ENCODE measurements at regions not wholly inside any gene's neighbourhood (a gene's known extent, or its start where the extent isn't known, plus 50 kb on each side); places are given as distances from the start of the nearest gene placed in this dataset.

DNA sequence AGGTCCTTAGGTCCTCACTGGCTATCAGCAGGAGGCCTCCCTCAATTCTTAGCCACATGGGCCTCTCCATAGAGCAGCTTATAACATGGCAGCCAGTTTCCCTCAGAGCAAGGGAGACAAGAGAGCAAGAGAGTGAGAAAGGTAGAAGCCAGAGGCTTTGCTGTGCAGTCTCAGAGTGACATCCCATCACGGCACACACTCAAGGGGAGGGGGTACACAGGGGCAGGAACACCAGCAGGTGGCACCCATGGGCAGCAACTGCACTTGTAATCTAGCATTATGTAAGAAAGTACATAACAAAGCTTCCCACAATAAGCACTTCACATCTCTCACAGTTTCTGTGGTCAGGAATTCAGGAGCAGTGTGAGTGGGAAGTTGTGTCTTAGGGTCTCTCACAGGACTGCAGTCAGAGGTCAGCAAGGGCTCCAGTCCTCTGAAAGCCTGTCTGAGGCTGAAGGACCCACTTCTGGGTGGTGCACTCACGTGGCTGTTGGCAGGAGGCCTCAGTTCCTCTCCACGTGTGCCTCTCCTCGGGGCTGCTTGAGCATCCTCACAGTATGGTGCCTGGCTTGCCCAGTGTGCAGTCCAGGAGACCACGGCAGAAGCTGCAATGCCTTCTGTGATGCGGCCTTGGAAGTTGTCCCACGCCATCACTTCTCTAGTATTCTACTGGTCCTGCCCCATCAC, 159.4 kb downstream of the OAT start:
- no peaks in the 10 kb centered on the region for H3K4me1 ChIP-seq (ENCODE audit: insufficient read depth, low read length)
- no peaks in the 10 kb centered on the region for H3K9me3 ChIP-seq (ENCODE audit: low read depth, low read length)
- H3K27me3 ChIP-seq (ENCODE audit: insufficient read depth, low read length) = no peaks in the 10 kb centered on the region
- H3K4me3 ChIP-seq (ENCODE audit: low read length) = no peak overlapping the region

DNA sequence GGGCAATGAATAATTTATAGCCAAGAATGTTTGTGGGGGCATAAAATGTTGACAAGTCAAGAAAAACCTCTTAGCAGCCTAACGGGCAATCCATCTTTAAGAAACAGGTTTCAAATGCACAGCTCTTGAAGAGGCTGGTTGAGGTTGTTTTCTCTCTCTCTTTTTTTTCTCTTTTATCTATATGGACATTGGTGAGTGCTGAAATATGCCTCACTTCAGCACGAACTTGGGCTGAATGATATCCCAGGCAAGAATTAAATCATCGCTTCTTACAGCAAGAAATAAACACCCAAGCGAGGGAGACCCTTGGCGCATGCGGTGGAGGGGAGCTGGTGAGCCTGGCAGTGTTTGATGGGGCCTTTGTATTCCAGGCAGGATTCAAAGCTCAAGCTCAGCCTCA, 160.9 kb downstream of the OAT start:
- H3K9me3 ChIP-seq (ENCODE audit: low read depth, low read length) = no peaks in the 10 kb centered on the region
- H3K27me3 ChIP-seq (ENCODE audit: insufficient read depth, low read length) = no peaks in the 10 kb centered on the region
- no peak overlapping the region for H3K4me3 ChIP-seq (ENCODE audit: low read length)
- H3K4me1 ChIP-seq (ENCODE audit: insufficient read depth, low read length) = peaks cover 10% of the 10 kb centered on the region

DNA sequence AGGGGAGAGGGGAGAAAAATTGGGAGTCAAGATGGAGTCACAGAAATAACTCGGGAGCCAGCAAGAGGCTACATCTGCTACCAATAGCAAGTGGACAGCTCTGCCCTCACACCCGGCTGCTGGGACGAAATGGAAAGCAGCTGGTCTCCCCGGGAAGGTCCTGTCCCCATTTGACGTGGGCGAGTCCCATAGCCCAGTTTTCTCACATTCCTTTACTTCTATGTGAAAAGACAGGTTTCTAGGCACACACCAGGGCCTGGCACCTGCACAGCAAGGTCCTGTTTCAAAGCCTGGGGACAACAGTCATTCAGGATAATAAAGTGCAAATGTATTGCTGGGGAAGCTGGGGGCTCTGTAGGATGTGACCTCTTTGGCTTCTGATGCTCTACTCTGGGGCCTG, 162.6 kb downstream of the OAT start:
- H3K9me3 ChIP-seq (ENCODE audit: low read depth, low read length) = no peaks in the 10 kb centered on the region
- no peaks in the 10 kb centered on the region for H3K27me3 ChIP-seq (ENCODE audit: insufficient read depth, low read length)
- H3K4me3 ChIP-seq (ENCODE audit: low read length) = no peak overlapping the region
- H3K4me1 ChIP-seq (ENCODE audit: insufficient read depth, low read length) = peaks cover 26% of the 10 kb centered on the region

DNA sequence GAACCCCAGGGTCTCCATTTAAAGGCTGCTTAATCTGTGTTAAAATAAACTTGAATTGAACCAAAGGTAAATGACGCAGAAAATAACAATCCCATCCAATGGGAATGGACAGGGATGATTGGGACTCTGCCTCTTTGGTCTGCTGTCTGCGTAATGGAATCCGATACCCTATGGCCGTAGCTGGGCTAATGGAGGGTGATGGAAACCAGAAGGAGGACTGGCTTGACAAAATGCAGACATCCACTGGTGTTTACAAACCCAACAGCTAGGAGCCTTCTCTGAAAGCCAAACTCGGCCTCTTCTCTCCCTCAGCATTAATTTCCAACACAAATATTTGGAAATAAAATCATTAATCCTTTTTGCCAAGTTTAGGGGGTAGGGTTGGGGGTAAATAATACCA, 162.2 kb upstream of the CHST15 start:
- H3K4me1 ChIP-seq (ENCODE audit: insufficient read depth, low read length) = peaks cover 32% of the 10 kb centered on the region
- no peak overlapping the region for H3K4me3 ChIP-seq (ENCODE audit: low read length)
- no peaks in the 10 kb centered on the region for H3K9me3 ChIP-seq (ENCODE audit: low read depth, low read length)
- no peaks in the 10 kb centered on the region for H3K27me3 ChIP-seq (ENCODE audit: insufficient read depth, low read length)

DNA sequence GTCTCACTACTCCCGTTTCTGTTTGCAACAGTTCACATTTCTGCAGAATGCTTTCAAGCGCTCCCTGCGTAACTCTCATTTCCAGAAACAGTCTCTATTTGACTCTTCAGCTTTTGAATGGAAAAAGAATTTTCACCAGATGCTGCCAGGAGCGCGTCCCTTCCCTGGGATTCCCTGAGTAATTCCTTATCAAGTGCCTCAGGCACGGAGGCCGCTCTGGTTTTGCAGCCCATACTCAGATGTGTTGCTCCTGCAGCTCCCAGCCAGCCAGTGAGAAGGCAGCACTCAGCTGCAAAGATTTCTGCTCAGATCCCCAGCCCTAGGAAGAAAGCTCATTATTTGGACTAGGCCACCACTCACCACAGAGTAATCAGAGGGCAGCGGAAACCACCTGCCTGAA, 161.1 kb upstream of the CHST15 start:
- H3K4me1 ChIP-seq (ENCODE audit: insufficient read depth, low read length) = peaks cover 42% of the 10 kb centered on the region
- no peak overlapping the region for H3K4me3 ChIP-seq (ENCODE audit: low read length)
- no peaks in the 10 kb centered on the region for H3K9me3 ChIP-seq (ENCODE audit: low read depth, low read length)
- H3K27me3 ChIP-seq (ENCODE audit: insufficient read depth, low read length) = no peaks in the 10 kb centered on the region

DNA sequence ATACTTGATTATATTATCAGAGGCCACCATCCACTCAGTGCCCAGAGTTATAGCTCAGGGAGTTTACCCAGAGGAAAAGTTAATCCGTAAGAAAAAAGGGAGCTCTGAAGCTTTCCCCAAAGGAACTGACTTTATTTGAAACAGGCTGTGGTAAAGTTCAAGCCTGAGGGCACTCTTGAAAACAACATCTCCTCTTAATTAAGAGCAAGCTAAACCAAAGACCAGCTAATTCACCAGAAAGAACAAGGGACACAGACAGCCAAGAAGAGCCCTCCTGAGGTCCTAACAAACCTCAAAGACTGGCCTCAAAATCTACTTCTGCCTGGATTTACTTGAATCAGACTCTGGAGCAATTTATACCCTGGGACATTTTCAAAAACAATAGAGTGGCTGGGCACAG, 159.6 kb upstream of the CHST15 start:
- Histone ChIP-seq H3K9me3 (ENCODE audit: low read depth, low read length) (no peaks in the 10 kb centered on the region), H3K4me3 (ENCODE audit: low read length) (no peak overlapping the region), H3K4me1 (ENCODE audit: insufficient read depth, low read length) (peaks cover 42% of the 10 kb centered on the region), H3K27me3 (ENCODE audit: insufficient read depth, low read length) (no peaks in the 10 kb centered on the region)

DNA sequence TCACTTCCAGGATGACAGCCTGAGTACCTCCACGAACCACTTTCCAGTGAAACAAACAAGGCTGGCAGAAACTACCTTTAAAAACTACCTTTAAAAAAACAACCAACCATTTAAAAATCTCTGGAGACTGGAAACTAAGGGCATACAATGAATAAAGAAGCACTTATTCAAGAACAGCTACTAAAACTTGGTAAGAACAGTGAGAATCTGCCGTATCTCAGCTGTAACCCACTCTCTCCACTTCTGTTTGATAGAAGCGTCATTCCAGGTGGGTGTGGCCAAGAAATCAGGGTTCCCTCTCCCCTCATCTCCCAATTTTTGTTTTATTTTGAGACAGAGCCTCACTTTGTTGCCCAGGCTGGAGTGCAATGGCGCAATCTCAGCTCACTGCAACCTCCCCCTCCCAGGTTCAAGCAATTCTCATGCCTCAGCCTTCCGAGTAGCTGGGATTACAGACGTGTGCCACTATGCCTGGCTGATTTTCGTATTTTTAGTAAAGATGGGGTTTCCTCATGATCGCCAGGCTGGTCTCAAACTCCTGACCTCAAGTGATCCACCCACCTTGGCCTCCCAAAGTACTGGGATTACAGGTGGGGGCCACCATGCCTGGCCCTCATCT, 158.8 kb upstream of the CHST15 start:
- Histone ChIP-seq H3K9me3 (ENCODE audit: low read depth, low read length) (no peaks in the 10 kb centered on the region), H3K4me1 (ENCODE audit: insufficient read depth, low read length) (peaks cover 42% of the 10 kb centered on the region), H3K27me3 (ENCODE audit: insufficient read depth, low read length) (no peaks in the 10 kb centered on the region), H3K4me3 (ENCODE audit: low read length) (no peak overlapping the region)

DNA sequence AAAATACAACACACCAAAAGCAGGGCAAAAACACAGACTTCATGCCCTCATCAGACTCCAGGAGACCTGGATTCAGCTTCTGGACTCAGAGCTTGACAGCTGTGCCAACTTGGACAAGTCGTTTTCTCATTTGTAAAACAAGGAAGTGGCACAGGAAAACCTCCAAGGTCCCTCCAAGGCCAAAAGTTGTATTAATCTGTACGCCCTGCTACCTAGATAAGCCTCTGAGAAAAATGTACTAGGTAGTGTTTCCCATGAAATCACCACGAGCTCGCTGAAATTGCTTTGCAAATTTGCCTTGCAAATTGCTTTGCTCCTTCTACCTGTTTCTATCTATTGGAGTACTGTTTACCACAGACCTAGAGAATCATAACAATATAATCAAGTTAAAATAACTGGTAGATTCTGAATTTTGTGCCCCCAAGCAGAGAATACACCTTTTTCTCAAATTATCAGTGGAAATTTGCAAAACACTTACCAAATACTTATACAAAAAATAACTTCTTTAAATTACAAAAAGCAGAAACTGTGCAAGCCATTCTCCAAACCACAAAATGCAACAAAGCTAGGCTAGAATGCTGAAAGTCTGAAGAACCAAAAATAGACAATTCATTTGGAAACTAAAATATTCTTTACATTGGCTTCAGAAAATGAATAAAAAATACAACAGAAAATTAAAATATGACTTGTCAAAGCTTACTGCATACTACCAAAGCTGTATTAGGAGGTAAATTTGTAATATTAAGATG, 158.1 kb upstream of the CHST15 start:
- H3K4me3 ChIP-seq (ENCODE audit: low read length) = no peak overlapping the region
- no peaks in the 10 kb centered on the region for H3K27me3 ChIP-seq (ENCODE audit: insufficient read depth, low read length)
- peaks cover 42% of the 10 kb centered on the region for H3K4me1 ChIP-seq (ENCODE audit: insufficient read depth, low read length)
- no peaks in the 10 kb centered on the region for H3K9me3 ChIP-seq (ENCODE audit: low read depth, low read length)

DNA sequence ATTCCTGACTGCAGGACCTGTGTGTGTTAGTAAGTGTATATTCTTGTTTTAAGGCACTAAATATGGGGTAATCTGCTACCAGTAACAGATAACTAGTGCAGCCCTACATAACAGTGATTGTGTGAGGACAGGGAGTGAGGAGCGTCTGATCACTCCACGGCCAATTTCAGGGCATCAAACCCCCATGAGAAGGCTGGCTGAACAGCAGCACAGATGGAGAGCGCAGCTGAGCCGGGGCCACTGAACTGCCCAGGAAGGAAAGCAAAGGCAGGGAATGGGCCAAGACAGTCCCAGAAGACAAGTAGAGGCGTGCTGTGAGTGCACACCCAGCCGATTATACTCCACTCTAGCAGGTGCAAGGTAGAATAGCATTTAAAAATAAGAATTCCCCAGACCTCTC, 157.1 kb upstream of the CHST15 start:
- Histone ChIP-seq H3K27me3 (ENCODE audit: insufficient read depth, low read length) (no peaks in the 10 kb centered on the region), H3K4me1 (ENCODE audit: insufficient read depth, low read length) (peaks cover 42% of the 10 kb centered on the region), H3K4me3 (ENCODE audit: low read length) (no peak overlapping the region), H3K9me3 (ENCODE audit: low read depth, low read length) (no peaks in the 10 kb centered on the region)

DNA sequence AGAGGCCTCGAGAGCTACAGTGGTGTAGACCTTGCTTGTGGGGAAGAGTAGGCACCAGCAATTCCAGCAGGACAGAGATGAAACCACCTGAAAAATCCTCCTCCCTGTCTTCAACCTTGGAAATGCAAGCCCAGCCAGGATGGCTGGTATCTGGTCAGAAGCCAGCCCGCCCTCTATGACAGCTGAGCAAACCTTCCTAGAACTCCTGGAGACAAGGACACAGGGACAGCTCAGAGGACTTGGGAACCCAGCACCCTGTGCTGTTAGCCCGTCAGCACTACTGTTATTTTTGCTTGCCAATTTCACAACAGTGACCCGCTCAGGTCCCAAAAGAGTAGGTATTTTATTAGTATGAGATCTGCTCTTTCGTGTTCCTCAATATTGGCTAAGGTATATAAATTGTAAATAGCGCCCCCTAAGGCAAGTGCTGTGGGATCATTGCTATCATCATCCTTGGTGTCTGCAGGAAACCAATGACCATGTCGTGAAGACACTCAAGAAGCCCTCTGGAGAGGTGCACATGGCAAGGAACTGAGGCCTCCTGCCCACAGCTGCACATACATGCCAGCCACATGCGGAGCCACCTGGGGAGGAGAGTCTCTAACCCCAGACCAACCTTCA, 156.5 kb upstream of the CHST15 start:
- Histone ChIP-seq H3K4me1 (ENCODE audit: insufficient read depth, low read length) (peaks cover 46% of the 10 kb centered on the region), H3K4me3 (ENCODE audit: low read length) (no peak overlapping the region), H3K9me3 (ENCODE audit: low read depth, low read length) (no peaks in the 10 kb centered on the region), H3K27me3 (ENCODE audit: insufficient read depth, low read length) (no peaks in the 10 kb centered on the region)

DNA sequence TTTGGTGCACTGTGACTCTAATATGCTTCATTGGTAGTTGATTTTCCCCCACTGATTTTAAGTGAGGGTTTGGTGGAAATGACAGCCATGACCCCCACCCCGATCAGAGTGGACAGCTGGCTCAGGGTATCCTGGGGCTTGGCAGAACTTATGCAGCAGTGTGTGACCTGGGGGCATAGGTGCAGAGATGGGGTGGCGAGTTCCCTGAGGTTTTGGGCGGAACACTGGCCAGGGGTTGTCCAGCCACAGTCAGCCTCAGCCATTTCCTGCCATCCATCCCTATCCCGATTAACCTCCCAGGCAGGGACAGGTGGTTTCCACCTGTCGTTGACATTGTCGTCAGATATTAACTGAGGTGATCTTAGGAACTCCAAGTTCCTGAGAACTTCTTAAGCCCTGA, 155.8 kb upstream of the CHST15 start:
- peaks cover 46% of the 10 kb centered on the region for H3K4me1 ChIP-seq (ENCODE audit: insufficient read depth, low read length)
- H3K9me3 ChIP-seq (ENCODE audit: low read depth, low read length) = no peaks in the 10 kb centered on the region
- no peaks in the 10 kb centered on the region for H3K27me3 ChIP-seq (ENCODE audit: insufficient read depth, low read length)
- no peak overlapping the region for H3K4me3 ChIP-seq (ENCODE audit: low read length)

DNA sequence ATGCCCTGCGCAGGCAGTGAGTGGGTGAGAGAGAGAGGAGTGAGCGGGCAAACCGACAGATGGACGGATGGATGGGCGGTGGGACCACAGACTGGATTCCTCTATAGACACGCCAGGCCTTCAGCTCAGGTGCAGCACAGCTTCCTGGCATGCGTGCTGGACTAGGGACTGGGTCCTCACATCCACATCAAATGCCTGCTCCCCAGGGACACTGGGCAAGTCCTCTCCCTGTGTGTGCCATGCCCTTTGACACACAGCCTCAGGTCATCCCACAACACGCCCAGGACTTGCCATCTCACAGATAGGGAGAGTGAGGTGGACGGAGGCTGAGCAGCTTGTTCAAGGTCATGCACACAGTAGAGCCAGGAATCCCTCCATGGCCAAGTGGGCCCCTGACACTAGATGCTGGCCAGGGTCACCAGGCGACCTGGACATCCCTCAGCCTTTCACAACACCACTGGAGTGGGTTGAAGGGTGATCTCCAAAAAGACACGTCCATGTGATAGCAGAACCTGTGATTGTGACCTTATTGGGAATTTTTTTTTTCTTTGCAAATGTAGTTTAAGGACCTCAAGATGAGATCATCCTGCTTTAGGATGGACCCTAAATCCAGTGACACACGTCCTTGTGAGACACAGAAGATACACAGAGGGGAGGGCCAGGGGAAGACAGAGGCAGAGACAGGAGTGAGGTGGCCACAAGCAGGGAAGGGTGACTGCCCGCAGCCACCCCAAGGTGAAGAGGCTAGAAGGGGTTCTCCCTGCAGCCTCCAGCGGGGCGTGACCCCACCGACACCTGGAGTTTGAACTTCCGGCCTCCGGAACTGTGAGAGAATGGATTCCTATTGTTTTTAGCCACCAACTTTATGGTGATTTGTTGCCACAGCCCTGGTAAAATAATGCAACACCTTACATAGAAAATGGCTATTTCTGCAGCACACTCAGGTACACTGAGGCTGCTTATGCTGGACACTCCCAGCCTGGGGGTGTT, 155.0 kb upstream of the CHST15 start:
- Histone ChIP-seq H3K9me3 (ENCODE audit: low read depth, low read length) (no peaks in the 10 kb centered on the region), H3K4me1 (ENCODE audit: insufficient read depth, low read length) (peaks cover 42% of the 10 kb centered on the region), H3K4me3 (ENCODE audit: low read length) (no peak overlapping the region), H3K27me3 (ENCODE audit: insufficient read depth, low read length) (no peaks in the 10 kb centered on the region)

DNA sequence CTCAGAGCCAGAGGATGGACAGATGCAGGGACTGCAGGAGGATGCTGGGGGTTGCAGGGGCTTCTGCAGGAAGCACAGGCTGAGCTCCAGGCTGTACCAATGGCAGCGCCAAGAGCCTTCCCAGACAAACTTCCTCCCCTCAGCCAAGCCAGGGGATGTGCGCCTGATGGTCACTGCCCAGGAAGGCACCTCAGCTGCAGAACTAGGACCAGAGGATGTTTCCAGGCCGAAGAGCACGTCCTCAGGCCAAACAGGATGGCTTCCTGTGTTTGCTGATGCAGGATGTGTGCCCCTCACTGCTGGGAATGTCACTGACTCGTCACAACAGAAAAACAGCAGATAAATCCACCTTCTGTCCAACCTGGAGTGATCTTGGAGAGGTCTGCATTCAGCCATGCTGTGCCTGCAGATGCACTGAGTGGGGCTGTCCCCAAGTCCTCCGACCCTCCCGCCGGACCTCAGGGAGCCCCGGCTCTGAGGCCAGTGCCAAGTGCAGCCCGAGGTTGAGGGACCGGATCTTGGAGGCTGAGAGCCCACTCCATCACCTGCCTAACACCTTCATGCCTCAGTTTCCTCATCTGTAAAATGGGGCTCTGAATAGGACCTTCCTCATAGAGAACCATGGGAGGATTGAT, 152.5 kb upstream of the CHST15 start:
- H3K4me1 ChIP-seq (ENCODE audit: insufficient read depth, low read length) = peaks cover 18% of the 10 kb centered on the region
- no peaks in the 10 kb centered on the region for H3K9me3 ChIP-seq (ENCODE audit: low read depth, low read length)
- no peak overlapping the region for H3K4me3 ChIP-seq (ENCODE audit: low read length)
- H3K27me3 ChIP-seq (ENCODE audit: insufficient read depth, low read length) = no peaks in the 10 kb centered on the region

DNA sequence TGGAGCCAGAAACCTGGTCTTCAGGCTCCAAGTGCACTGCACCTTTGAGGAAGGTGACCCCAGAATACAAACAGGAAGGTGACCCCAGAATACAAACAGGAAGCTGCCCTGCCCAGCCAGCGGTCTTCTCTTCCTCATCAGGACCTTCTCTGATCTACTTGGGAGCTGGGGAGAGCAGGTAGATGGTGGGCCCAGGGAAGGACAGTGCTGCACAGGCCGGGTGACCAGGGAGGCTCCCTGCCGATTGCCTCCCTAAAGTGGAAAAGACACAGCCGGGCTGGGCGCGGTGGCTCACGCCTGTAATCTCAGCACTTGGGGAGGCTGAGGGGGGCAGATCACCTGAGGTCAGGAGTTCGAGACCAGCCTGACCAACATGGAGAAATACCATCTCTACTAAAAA, 151.8 kb upstream of the CHST15 start:
- H3K27me3 ChIP-seq (ENCODE audit: insufficient read depth, low read length) = no peaks in the 10 kb centered on the region
- H3K4me1 ChIP-seq (ENCODE audit: insufficient read depth, low read length) = peaks cover 11% of the 10 kb centered on the region
- H3K4me3 ChIP-seq (ENCODE audit: low read length) = no peak overlapping the region
- no peaks in the 10 kb centered on the region for H3K9me3 ChIP-seq (ENCODE audit: low read depth, low read length)

Data from mononuclear cell (primary cell).